ENCODE measurements at regions not wholly inside any gene's neighbourhood (a gene's known extent, or its start where the extent isn't known, plus 50 kb on each side); places are given as distances from the start of the nearest gene placed in this dataset.

GRCh38 chr2:160920061-160920460 lies 240.2 kb upstream of the TANK start:
- Mint-ChIP-seq H3K27ac (no peak overlapping the region), H3K27me3 (ENCODE audit: insufficient read depth, low read depth, poor library complexity) (peaks cover 9% of the 10 kb centered on the region), H3K36me3 (ENCODE audit: low read depth) (peaks cover 7% of the 10 kb centered on the region; the same call in 1 of the 3 replicates), H3K4me3 (no peak overlapping the region), H3K9me3 (peaks cover 5% of the 10 kb centered on the region), H3K4me1 (peaks cover 23% of the 10 kb centered on the region)
- H4K20me1 ChIP-seq (replicated peaks; ENCODE audit: insufficient read depth): no peaks in the 10 kb centered on the region
- H2AFZ ChIP-seq: peak overlapping the region; percentile 87; the same call in 1 of the 2 replicates
- no peaks in the 10 kb centered on the region for H3K79me2 ChIP-seq (replicated peaks; ENCODE audit: insufficient read depth)
- DNase-seq (ENCODE audit: low spot score): no peak
- H3K9me2 ChIP-seq (ENCODE audit: insufficient read depth): no peaks in the 10 kb centered on the region
- no peak for ATAC-seq
- TF ChIP-seq EZH2phosphoT487 (IDR thresholded peaks at IDR 0.05; ENCODE audit: unreplicated experiment) (no peak), POLR2AphosphoS5 (IDR thresholded peaks at IDR 0.05; ENCODE audit: low read depth) (no peak), ZNF331 (CRISPR knock-in tag; IDR thresholded peaks at IDR 0.05; ENCODE audit: low read depth) (no peak), ZNF114 (CRISPR knock-in tag; IDR thresholded peaks at IDR 0.05) (no peak), CREB1 (CRISPR knock-in tag; IDR thresholded peaks at IDR 0.05; ENCODE audit: low read depth) (no peak), CTCF (conservative IDR thresholded peaks at IDR 0.05; ENCODE audit: low read depth in 2 of 2) (no peak), JUNB (IDR thresholded peaks at IDR 0.05; ENCODE audit: unreplicated experiment) (no peak), NANOG (IDR thresholded peaks at IDR 0.05; ENCODE audit: borderline replicate concordance) (no peak), REST (IDR thresholded peaks at IDR 0.05; ENCODE audit: unreplicated experiment) (no peak)
- no peak overlapping the region for H3K27ac ChIP-seq (ENCODE audit: low read depth)
- H3K4me1 ChIP-seq (ENCODE audit: insufficient read depth): peaks cover 16% of the 10 kb centered on the region; the same call in 1 of the 2 replicates
- H3K4me3 ChIP-seq: no peak overlapping the region
- H3F3A ChIP-seq (replicated peaks; ENCODE audit: low read depth): no peaks in the 10 kb centered on the region
- H3K4me2 ChIP-seq: no peak overlapping the region
- H3K27me3 ChIP-seq (ENCODE audit: insufficient read depth): peaks cover 14% of the 10 kb centered on the region
- no peaks in the 10 kb centered on the region for H3K36me3 ChIP-seq (ENCODE audit: insufficient read depth)

- Mint-ChIP-seq H3K4me1 (peaks cover 31% of the 10 kb centered on the region), H3K27ac (no peak overlapping the region), H3K27me3 (ENCODE audit: insufficient read depth, low read depth, poor library complexity) (peaks cover 7% of the 10 kb centered on the region), H3K9me3 (no peaks in the 10 kb centered on the region; the same call in 2 of the 3 replicates), H3K36me3 (ENCODE audit: low read depth) (peaks cover 7% of the 10 kb centered on the region; the same call in 2 of the 3 replicates), H3K4me3 (no peak overlapping the region)
- Histone ChIP-seq H3F3A (replicated peaks; ENCODE audit: low read depth) (no peaks in the 10 kb centered on the region), H3K4me2 (no peak overlapping the region), H3K4me1 (ENCODE audit: insufficient read depth) (peaks cover 23% of the 10 kb centered on the region), H3K27ac (ENCODE audit: low read depth) (no peak overlapping the region), H4K20me1 (replicated peaks; ENCODE audit: insufficient read depth) (no peaks in the 10 kb centered on the region), H3K4me3 (no peak overlapping the region), H3K27me3 (ENCODE audit: insufficient read depth) (peaks cover 7% of the 10 kb centered on the region), H3K79me2 (replicated peaks; ENCODE audit: insufficient read depth) (no peaks in the 10 kb centered on the region), H2AFZ (peak overlapping the region; percentile 87), H3K9me2 (ENCODE audit: insufficient read depth) (no peaks in the 10 kb centered on the region; the same call in 1 of the 2 replicates), H3K36me3 (ENCODE audit: insufficient read depth) (no peaks in the 10 kb centered on the region)
- ATAC-seq (no peak), DNase-seq (ENCODE audit: low spot score) (no peak)
- TF ChIP-seq ZNF331 (CRISPR knock-in tag; IDR thresholded peaks at IDR 0.05; ENCODE audit: low read depth) (no peak), EZH2phosphoT487 (IDR thresholded peaks at IDR 0.05; ENCODE audit: unreplicated experiment) (no peak), ETS1 (IDR thresholded peaks at IDR 0.05) (no peak), POLR2AphosphoS5 (IDR thresholded peaks at IDR 0.05; ENCODE audit: low read depth) (no peak), ZNF114 (CRISPR knock-in tag; IDR thresholded peaks at IDR 0.05) (no peak)
These were observed 239.4 kb upstream of the TANK start for GRCh38 chr2:160920791-160921303.
